ENCODE measurements at regions not wholly inside any gene's neighbourhood (a gene's known extent, or its start where the extent isn't known, plus 50 kb on each side); places are given as distances from the start of the nearest gene placed in this dataset.

DNA sequence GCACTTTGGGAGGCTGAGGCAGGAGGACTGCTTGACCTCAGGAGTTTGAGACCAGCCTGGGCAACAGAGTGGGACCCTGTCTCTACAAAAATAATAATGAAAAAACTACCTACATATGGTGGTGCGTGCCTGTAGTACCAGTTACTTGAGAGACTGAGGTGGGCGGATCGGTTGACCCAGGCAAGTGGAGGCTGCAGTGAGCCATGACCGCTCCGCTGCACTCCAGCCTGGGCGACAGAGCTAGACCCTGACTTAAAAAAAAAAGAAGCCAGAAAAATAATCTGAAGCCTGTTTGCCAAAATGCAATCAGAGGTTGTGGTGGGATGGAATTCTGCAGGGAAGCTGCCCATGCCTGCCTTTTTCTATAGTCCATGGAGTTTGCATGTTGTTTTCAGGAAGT, 50.4 kb upstream of the GGTA1 start:
- no peak overlapping the region for H3K27ac ChIP-seq (ENCODE audit: low read length)
- H3K4me3 ChIP-seq (ENCODE audit: low read depth in 1 of 2, low read length in 2 of 2), result no peak overlapping the region
- H3K36me3 ChIP-seq (ENCODE audit: control insufficient read depth in 1 of 2, insufficient read depth in 2 of 2, low read length in 2 of 2), result no peaks in the 10 kb centered on the region
- H3K9me3 ChIP-seq (ENCODE audit: control insufficient read depth in 1 of 2, low read length in 2 of 2), result no peaks in the 10 kb centered on the region
- peaks cover 0 to 14% of the 10 kb centered on the region in 2 donors for H3K4me1 ChIP-seq (ENCODE audit: control insufficient read depth in 1 of 2, insufficient read depth in 2 of 2, low read length in 2 of 2)
- no peaks in the 10 kb centered on the region for H3K27me3 ChIP-seq (ENCODE audit: low read depth, low read length)

DNA sequence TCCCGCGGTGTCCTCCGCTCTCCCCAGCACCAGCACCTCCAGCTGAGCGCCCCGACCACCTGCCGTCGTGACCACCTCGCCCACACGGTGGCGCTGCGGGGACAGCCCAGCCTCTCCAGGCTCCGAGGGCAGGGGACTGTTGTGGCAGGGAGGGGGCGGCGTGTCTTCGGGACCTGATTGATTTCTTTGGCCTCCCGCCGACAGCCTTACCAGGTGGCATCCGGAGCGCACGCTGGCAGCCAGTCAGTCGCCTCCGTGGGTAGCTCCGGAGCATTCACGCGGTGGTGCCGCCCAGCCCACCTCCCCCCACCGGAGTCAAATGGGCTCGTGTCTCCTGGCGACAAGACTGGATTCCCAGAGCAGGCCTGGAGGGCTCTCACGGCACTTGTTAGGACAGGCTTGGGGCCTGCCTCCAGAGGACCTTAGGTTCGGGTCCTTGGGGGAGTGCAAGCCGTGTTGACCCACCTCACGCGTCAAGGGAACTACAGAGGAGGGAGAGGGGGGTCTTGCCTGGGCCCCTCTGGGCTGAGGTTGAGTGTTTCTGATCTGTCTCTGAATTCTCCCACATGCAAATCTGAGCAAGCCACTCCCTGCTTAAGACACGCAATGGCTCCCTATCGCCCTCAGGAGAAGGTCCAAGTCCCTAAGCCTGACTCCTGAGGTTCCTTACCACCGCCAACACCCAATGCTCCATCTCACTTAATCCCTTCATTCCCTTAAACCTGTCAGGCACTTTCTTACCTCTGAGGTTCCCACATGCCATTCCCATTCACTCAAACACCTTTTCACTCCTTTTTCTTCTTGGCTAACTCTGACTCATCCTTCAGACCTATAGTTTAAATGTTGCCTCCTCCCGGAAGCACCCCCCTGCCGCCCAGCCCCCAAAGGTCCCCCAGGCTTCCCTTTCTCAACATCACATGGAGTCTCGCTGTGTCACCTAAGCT, 51.2 kb upstream of the GGTA1 start:
- no peaks in the 10 kb centered on the region for H3K27me3 ChIP-seq (ENCODE audit: low read depth, low read length)
- no peaks in the 10 kb centered on the region for H3K9me3 ChIP-seq (ENCODE audit: control insufficient read depth in 1 of 2, low read length in 2 of 2)
- no peak overlapping the region for H3K27ac ChIP-seq (ENCODE audit: low read length)
- H3K4me1 ChIP-seq (ENCODE audit: control insufficient read depth in 1 of 2, insufficient read depth in 2 of 2, low read length in 2 of 2), result peaks cover 0 to 10% of the 10 kb centered on the region in 2 donors
- peak overlapping the region in 1 of 2 donors; percentile 52 for H3K4me3 ChIP-seq (ENCODE audit: low read depth in 1 of 2, low read length in 2 of 2)
- no peaks in the 10 kb centered on the region for H3K36me3 ChIP-seq (ENCODE audit: control insufficient read depth in 1 of 2, insufficient read depth in 2 of 2, low read length in 2 of 2)

DNA sequence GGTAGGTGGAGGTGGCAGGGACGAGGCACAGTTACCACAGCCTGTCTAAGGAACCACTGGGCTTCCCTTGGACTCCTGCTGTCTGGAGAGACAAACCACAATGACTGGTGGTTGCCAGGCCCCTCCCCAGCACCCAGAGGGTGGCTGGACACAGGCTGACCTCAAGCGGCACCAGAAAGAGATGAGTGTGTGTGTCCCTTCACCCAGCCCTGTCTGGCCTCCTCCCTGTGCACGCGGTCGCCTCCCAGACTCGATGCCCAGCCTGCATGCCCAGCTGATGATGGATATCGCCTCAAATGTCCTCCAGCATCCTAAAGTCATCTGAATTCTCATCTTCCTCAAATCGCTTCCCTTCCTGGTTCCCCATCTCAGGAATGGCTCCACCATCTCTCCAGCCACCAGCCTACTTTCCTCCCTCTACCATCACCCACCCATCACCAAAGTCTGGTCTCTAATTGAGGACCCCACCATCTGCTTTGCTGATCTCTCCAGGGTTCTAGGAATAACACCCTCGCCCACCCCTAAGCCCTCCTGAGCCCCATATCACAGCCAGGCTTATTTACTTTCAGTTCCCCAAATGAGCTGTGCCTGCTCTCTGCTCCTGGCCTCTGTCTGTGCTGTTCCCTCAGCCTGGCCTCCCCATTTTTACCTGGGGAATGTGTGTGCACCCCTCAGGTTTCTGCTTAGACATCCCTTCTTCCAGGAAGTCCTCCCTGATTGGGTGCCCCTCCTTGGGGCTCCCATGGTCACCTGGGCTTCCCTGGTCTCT, 52.5 kb upstream of the GGTA1 start:
- H3K4me3 ChIP-seq (ENCODE audit: low read depth in 1 of 2, low read length in 2 of 2), result no peak overlapping the region
- H3K27ac ChIP-seq (ENCODE audit: low read length), result no peak overlapping the region
- H3K36me3 ChIP-seq (ENCODE audit: control insufficient read depth in 1 of 2, insufficient read depth in 2 of 2, low read length in 2 of 2), result no peaks in the 10 kb centered on the region
- H3K27me3 ChIP-seq (ENCODE audit: low read depth, low read length), result no peaks in the 10 kb centered on the region
- no peaks in the 10 kb centered on the region for H3K9me3 ChIP-seq (ENCODE audit: control insufficient read depth in 1 of 2, low read length in 2 of 2)
- peaks cover 0 to 6% of the 10 kb centered on the region in 2 donors for H3K4me1 ChIP-seq (ENCODE audit: control insufficient read depth in 1 of 2, insufficient read depth in 2 of 2, low read length in 2 of 2)

DNA sequence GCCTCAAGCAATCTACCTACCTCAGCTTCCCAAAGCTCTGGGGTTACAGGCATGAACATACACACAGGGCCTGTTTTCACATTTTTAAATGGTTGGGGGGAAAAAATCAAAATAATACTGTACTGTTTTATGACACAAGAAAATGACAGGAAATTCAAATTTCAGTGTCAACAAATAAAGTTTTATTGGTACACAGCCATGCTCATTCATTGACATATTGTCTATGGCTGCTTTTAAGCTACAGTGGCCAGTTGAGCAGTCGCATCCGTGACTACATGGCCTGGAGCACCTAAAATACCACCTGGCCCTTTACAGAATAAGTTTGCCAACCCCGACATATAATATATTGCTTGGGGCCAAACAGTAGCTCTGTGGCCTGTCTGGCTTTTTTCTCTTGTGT, 56.4 kb upstream of the GGTA1 start:
- H3K9me3 ChIP-seq (ENCODE audit: control insufficient read depth in 1 of 2, low read length in 2 of 2), result no peaks in the 10 kb centered on the region
- no peak overlapping the region for H3K4me3 ChIP-seq (ENCODE audit: low read depth in 1 of 2, low read length in 2 of 2)
- no peaks in the 10 kb centered on the region for H3K27me3 ChIP-seq (ENCODE audit: low read depth, low read length)
- H3K27ac ChIP-seq (ENCODE audit: low read length), result peak overlapping the region; percentile 16
- peaks cover 0 to 5% of the 10 kb centered on the region in 2 donors for H3K4me1 ChIP-seq (ENCODE audit: control insufficient read depth in 1 of 2, insufficient read depth in 2 of 2, low read length in 2 of 2)
- no peaks in the 10 kb centered on the region for H3K36me3 ChIP-seq (ENCODE audit: control insufficient read depth in 1 of 2, insufficient read depth in 2 of 2, low read length in 2 of 2)

DNA sequence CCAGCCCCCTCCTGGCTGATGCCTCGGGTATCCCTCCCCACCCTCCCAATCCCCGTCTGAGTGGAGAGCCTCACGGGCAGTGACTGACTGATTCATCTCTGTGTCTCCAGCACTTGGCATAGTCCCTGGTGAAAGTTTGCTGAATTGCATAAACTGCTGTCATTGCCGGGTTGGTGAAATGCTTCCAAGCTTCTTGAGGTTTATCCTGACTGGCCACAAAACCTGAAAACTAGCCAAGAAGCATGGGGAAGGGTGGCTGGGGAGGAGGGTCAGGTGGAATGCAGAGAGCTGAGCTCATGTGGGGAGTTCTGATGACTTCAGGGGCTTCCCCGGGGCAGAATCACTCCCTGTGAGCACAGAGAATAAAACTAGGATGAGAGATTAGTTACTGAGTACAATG, 56.9 kb upstream of the GGTA1 start:
- Histone ChIP-seq H3K27ac (ENCODE audit: low read length) (peak overlapping the region; percentile 16), H3K9me3 (ENCODE audit: control insufficient read depth in 1 of 2, low read length in 2 of 2) (no peaks in the 10 kb centered on the region), H3K36me3 (ENCODE audit: control insufficient read depth in 1 of 2, insufficient read depth in 2 of 2, low read length in 2 of 2) (no peaks in the 10 kb centered on the region), H3K4me3 (ENCODE audit: low read depth in 1 of 2, low read length in 2 of 2) (no peak overlapping the region), H3K27me3 (ENCODE audit: low read depth, low read length) (no peaks in the 10 kb centered on the region), H3K4me1 (ENCODE audit: control insufficient read depth in 1 of 2, insufficient read depth in 2 of 2, low read length in 2 of 2) (peaks cover 0 to 5% of the 10 kb centered on the region in 2 donors)

DNA sequence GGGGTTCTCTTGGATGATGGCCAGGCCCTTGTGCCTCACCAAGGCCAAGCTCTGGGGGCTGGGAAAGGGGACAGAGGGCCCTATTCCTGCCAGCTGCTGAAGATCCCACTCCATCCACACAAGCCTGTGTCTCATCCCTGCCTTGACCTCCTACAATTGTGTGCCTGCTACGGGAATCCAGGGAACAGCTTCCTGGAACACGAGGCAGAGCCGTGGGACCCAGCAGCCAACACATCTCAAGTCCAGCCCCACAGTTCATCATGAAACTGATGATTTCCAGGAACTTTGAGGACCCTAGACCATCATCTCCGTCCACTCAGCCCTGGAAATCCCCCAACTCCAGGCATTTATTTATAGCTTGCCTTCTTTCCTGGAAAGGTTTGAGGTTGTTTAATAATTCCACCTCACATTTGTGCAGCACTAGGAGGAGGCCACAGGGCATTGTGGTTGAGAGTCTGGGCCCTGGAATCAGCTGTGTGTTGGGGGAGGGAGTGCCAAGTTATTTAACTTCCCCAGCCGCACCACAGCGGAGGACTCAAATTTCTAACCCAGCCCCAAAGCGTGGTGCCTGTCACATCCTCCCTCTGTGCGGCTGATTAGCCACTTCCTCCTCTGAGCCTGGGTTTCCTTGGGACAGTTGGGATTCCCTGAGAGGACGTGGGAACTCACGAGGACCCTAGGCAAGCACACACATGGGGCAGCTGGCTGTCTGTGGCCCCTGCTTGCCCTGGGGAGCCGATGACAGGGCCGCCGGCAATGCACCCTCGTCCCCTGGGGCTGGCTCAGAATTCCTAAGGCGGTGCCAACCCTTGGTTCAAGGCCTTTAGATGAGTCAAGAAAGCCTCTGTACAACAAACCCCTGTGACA, 58.2 kb upstream of the GGTA1 start:
- H3K27me3 ChIP-seq (ENCODE audit: low read depth, low read length), result no peaks in the 10 kb centered on the region
- H3K9me3 ChIP-seq (ENCODE audit: control insufficient read depth in 1 of 2, low read length in 2 of 2), result no peaks in the 10 kb centered on the region
- H3K27ac ChIP-seq (ENCODE audit: low read length), result peak overlapping the region; percentile 11
- peak overlapping the region in 1 of 2 donors; percentile 22 for H3K4me3 ChIP-seq (ENCODE audit: low read depth in 1 of 2, low read length in 2 of 2)
- H3K36me3 ChIP-seq (ENCODE audit: control insufficient read depth in 1 of 2, insufficient read depth in 2 of 2, low read length in 2 of 2), result no peaks in the 10 kb centered on the region
- peaks cover 0 to 5% of the 10 kb centered on the region in 2 donors for H3K4me1 ChIP-seq (ENCODE audit: control insufficient read depth in 1 of 2, insufficient read depth in 2 of 2, low read length in 2 of 2)

DNA sequence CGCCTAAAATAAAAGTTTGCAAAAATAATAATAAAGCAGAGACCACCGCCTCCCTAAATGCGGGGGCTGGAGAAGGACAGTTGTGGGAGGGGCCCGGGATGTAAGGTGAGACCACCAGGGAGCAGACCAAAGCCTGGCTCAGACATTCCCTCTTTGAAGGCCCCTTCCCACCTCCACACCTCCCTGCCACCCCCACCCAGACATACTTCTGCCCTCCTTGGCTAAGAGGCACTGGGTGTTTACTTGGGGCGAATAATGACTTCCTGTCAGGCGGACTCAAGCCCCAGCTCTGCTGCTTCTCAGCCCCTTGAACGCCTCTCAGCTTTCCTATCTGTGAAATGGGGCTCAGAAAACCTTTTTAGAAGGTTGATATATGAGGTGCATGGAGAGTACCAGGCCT, 58.8 kb upstream of the GGTA1 start:
- no peaks in the 10 kb centered on the region for H3K36me3 ChIP-seq (ENCODE audit: control insufficient read depth in 1 of 2, insufficient read depth in 2 of 2, low read length in 2 of 2)
- peaks cover 0 to 5% of the 10 kb centered on the region in 2 donors for H3K4me1 ChIP-seq (ENCODE audit: control insufficient read depth in 1 of 2, insufficient read depth in 2 of 2, low read length in 2 of 2)
- H3K27me3 ChIP-seq (ENCODE audit: low read depth, low read length), result no peaks in the 10 kb centered on the region
- no peak overlapping the region for H3K4me3 ChIP-seq (ENCODE audit: low read depth in 1 of 2, low read length in 2 of 2)
- H3K9me3 ChIP-seq (ENCODE audit: control insufficient read depth in 1 of 2, low read length in 2 of 2), result no peaks in the 10 kb centered on the region
- peak overlapping the region; percentile 11 for H3K27ac ChIP-seq (ENCODE audit: low read length)

DNA sequence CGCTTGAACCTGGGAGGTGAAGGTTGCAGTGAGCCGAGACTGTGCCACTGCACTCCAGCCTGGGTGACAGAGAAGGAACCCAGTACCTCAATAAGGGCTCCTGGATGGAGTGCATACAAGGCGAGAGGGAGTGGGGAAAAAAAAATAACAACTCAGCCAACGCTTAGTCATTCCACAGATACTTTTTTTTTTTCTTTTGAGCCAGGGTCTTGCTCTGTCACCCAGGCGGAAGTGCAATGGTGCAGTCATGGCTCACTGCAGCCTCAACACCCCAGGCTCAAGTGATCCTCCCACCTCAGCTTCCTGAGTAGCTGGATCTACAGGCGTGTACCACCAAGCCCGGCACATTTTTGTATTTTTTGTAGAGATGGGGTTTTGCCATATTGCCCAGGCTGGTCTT, 59.5 kb upstream of the GGTA1 start:
- Histone ChIP-seq H3K27ac (ENCODE audit: low read length) (no peak overlapping the region), H3K4me1 (ENCODE audit: control insufficient read depth in 1 of 2, insufficient read depth in 2 of 2, low read length in 2 of 2) (peaks cover 0 to 5% of the 10 kb centered on the region in 2 donors), H3K4me3 (ENCODE audit: low read depth in 1 of 2, low read length in 2 of 2) (no peak overlapping the region), H3K27me3 (ENCODE audit: low read depth, low read length) (no peaks in the 10 kb centered on the region), H3K9me3 (ENCODE audit: control insufficient read depth in 1 of 2, low read length in 2 of 2) (no peaks in the 10 kb centered on the region), H3K36me3 (ENCODE audit: control insufficient read depth in 1 of 2, insufficient read depth in 2 of 2, low read length in 2 of 2) (no peaks in the 10 kb centered on the region)

DNA sequence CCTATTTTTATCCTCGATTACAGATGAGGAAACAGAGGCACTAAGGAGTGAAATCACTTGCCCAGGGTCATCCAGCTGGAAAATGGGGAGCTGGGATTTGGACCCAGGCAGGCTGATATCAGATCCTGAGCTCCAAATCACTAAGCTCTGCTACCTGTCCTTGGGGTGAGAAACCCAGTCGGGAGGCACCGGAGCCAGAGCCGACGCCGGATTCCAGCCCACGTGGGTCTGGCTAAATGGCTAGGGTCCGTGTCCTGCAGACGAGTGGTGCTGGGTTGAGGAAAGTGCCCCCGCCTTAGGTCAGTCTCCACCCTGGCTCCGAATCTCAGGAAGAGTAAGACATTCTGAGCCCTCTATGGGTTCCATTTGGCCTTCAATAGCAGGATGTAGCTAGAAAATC, 61.3 kb upstream of the GGTA1 start:
- Histone ChIP-seq H3K9me3 (ENCODE audit: control insufficient read depth in 1 of 2, low read length in 2 of 2) (no peaks in the 10 kb centered on the region), H3K4me1 (ENCODE audit: control insufficient read depth in 1 of 2, insufficient read depth in 2 of 2, low read length in 2 of 2) (peaks cover 0 to 8% of the 10 kb centered on the region in 2 donors), H3K36me3 (ENCODE audit: control insufficient read depth in 1 of 2, insufficient read depth in 2 of 2, low read length in 2 of 2) (no peaks in the 10 kb centered on the region), H3K27ac (ENCODE audit: low read length) (no peak overlapping the region), H3K27me3 (ENCODE audit: low read depth, low read length) (no peaks in the 10 kb centered on the region), H3K4me3 (ENCODE audit: low read depth in 1 of 2, low read length in 2 of 2) (no peak overlapping the region)

DNA sequence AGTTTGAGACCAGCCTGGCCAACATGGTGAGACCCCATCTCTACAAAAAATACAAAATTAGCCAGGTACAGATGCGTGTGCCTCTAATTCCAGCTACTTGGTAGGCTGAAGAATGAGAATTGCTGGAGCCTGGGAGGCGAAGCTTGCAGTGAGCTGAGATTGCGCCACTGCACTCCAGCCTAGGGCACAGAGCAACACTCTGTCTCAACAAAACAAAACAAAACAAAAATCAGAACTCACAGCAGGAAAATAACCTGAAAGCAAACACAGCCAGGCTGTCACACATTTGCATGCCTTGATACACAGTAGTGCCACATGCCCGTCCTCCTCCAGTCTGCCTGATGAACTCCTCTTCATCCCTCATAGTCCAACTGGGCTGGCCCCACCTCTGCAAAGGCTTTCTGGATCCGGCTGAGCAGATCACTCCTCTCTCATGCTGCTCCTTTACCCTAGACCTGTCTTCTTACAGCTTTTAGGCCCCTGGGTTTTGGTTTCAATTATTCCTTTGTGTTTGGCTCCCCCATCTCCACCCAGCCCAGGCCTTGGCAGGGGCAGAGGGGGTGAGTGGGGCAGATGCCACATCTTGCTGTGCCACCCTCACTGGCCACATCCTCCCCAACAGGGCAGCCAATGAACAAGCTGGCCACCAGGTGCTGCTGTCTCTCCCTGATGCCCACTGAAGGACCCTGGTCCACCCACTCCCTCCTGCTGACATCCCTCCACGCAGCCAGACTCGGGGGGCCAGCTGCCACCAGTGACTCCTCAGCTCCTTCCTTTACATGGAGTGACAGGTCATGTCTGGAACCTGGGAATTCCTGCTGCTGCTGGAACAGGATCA, 62.0 kb upstream of the GGTA1 start:
- Histone ChIP-seq H3K9me3 (ENCODE audit: control insufficient read depth in 1 of 2, low read length in 2 of 2) (no peaks in the 10 kb centered on the region), H3K4me3 (ENCODE audit: low read depth in 1 of 2, low read length in 2 of 2) (no peak overlapping the region), H3K27ac (ENCODE audit: low read length) (no peak overlapping the region), H3K4me1 (ENCODE audit: control insufficient read depth in 1 of 2, insufficient read depth in 2 of 2, low read length in 2 of 2) (peaks cover 0 to 15% of the 10 kb centered on the region in 2 donors), H3K36me3 (ENCODE audit: control insufficient read depth in 1 of 2, insufficient read depth in 2 of 2, low read length in 2 of 2) (no peaks in the 10 kb centered on the region), H3K27me3 (ENCODE audit: low read depth, low read length) (no peaks in the 10 kb centered on the region)

All from muscle layer of duodenum (tissue), 2 donors.